ENCODE measurements at regions not wholly inside any gene's neighbourhood (a gene's known extent, or its start where the extent isn't known, plus 50 kb on each side); places are given as distances from the start of the nearest gene placed in this dataset.
"Not testable (repeated sequence)": the region's sequence is repeated elsewhere in the genome, so short reads cannot be mapped to it uniquely, and the experiment has no call there.

- Mint-ChIP-seq H3K4me3 (no peak overlapping the region), H3K4me1 (peaks cover 10% of the 10 kb centered on the region), H3K36me3 (no peaks in the 10 kb centered on the region), H3K27me3 (ENCODE audit: low read depth) (peaks cover 7% of the 10 kb centered on the region), H3K9me3 (peaks cover 7% of the 10 kb centered on the region), H3K27ac (no peak overlapping the region)
- DNase-seq (ENCODE audit: low spot score in 2 of 2, unreplicated experiment in 2 of 2): no peak
- no peak for TF ChIP-seq CTCF (IDR thresholded peaks at IDR 0.05; ENCODE audit: unreplicated experiment)
Measured at GRCh38 chr9:89949111-89949510, 344.3 kb downstream of the GADD45G start.

- peaks cover 7% of the 10 kb centered on the region for H3K27me3 Mint-ChIP-seq (ENCODE audit: low read depth)
- H3K27ac Mint-ChIP-seq: no peak overlapping the region
- no peaks in the 10 kb centered on the region for H3K36me3 Mint-ChIP-seq
- no peak for DNase-seq (ENCODE audit: low spot score in 2 of 2, unreplicated experiment in 2 of 2)
- H3K4me3 Mint-ChIP-seq: no peak overlapping the region
- peaks cover 2% of the 10 kb centered on the region for H3K4me1 Mint-ChIP-seq
- TF ChIP-seq CTCF (IDR thresholded peaks at IDR 0.05; ENCODE audit: unreplicated experiment): no peak
- H3K9me3 Mint-ChIP-seq: peaks cover 7% of the 10 kb centered on the region
Measured at GRCh38 chr9:89951675-89952074, 346.9 kb downstream of the GADD45G start.

- Mint-ChIP-seq H3K4me3 (no peak overlapping the region), H3K36me3 (no peaks in the 10 kb centered on the region)
- DNase-seq (ENCODE audit: low spot score in 2 of 2, unreplicated experiment in 2 of 2): no peak
Measured at GRCh38 chr9:89952401-89952800, 347.6 kb downstream of the GADD45G start.

GRCh38 chr9:89953263-89953662 lies 348.5 kb downstream of the GADD45G start:
- not testable (repeated sequence) for H3K4me3 Mint-ChIP-seq; H3K27me3 Mint-ChIP-seq (ENCODE audit: low read depth); H3K27ac Mint-ChIP-seq; H3K4me1 Mint-ChIP-seq; H3K9me3 Mint-ChIP-seq; DNase-seq (ENCODE audit: low spot score in 2 of 2, unreplicated experiment in 2 of 2); H3K36me3 Mint-ChIP-seq

More at GRCh38 chr9:89952401-89952800, 347.6 kb downstream of the GADD45G start:
- peaks cover 7% of the 10 kb centered on the region for H3K9me3 Mint-ChIP-seq
- no peak overlapping the region for H3K27ac Mint-ChIP-seq
- TF ChIP-seq CTCF (IDR thresholded peaks at IDR 0.05; ENCODE audit: unreplicated experiment): no peak
- H3K27me3 Mint-ChIP-seq (ENCODE audit: low read depth): peaks cover 7% of the 10 kb centered on the region
- no peaks in the 10 kb centered on the region for H3K4me1 Mint-ChIP-seq

- peaks cover 7% of the 10 kb centered on the region for H3K9me3 Mint-ChIP-seq
- H3K27ac Mint-ChIP-seq: no peak overlapping the region
- H3K4me3 Mint-ChIP-seq: no peak overlapping the region
- H3K36me3 Mint-ChIP-seq: no peaks in the 10 kb centered on the region
- H3K4me1 Mint-ChIP-seq: no peaks in the 10 kb centered on the region
- peaks cover 7% of the 10 kb centered on the region for H3K27me3 Mint-ChIP-seq (ENCODE audit: low read depth)
- no peak for TF ChIP-seq CTCF (IDR thresholded peaks at IDR 0.05; ENCODE audit: unreplicated experiment)
- no peak for DNase-seq (ENCODE audit: low spot score in 2 of 2, unreplicated experiment in 2 of 2)
Measured at GRCh38 chr9:89953824-89954615, 349.2 kb downstream of the GADD45G start.

- no peak for TF ChIP-seq CTCF (IDR thresholded peaks at IDR 0.05; ENCODE audit: unreplicated experiment)
- no peaks in the 10 kb centered on the region for H3K36me3 Mint-ChIP-seq
- no peaks in the 10 kb centered on the region for H3K4me1 Mint-ChIP-seq
- no peak overlapping the region for H3K4me3 Mint-ChIP-seq
- H3K27ac Mint-ChIP-seq: no peak overlapping the region
- peaks cover 2% of the 10 kb centered on the region for H3K27me3 Mint-ChIP-seq (ENCODE audit: low read depth)
- H3K9me3 Mint-ChIP-seq: peaks cover 2% of the 10 kb centered on the region
- DNase-seq (ENCODE audit: low spot score in 2 of 2, unreplicated experiment in 2 of 2): no peak
Measured at GRCh38 chr9:89955144-89955543, 350.3 kb downstream of the GADD45G start.

Measured in mesothelial cell of epicardium (in vitro differentiated cells).